WI38 (cell line): ENCODE measurements at regions not wholly inside any gene's neighbourhood (a gene's known extent, or its start where the extent isn't known, plus 50 kb on each side); places are given as distances from the start of the nearest gene placed in this dataset.
"Not testable (repeated sequence)": the region's sequence is repeated elsewhere in the genome, so short reads cannot be mapped to it uniquely, and the experiment has no call there.

ENCODE experiments used
- H3K4me3 ChIP-seq: 2 replicates; pipeline ENCODE4 v1.5.1; 2011; ENCODE audit warnings: low read depth, mild to moderate bottlenecking, control low read depth, low read length
- TF ChIP-seq, protein P1 (sequence below): IDR thresholded peaks from 2 replicates; pipeline ENCODE4 v1.5.1; 2012; ENCODE audit warnings: low read depth, mild to moderate bottlenecking, control low read depth, low read length

DNA sequence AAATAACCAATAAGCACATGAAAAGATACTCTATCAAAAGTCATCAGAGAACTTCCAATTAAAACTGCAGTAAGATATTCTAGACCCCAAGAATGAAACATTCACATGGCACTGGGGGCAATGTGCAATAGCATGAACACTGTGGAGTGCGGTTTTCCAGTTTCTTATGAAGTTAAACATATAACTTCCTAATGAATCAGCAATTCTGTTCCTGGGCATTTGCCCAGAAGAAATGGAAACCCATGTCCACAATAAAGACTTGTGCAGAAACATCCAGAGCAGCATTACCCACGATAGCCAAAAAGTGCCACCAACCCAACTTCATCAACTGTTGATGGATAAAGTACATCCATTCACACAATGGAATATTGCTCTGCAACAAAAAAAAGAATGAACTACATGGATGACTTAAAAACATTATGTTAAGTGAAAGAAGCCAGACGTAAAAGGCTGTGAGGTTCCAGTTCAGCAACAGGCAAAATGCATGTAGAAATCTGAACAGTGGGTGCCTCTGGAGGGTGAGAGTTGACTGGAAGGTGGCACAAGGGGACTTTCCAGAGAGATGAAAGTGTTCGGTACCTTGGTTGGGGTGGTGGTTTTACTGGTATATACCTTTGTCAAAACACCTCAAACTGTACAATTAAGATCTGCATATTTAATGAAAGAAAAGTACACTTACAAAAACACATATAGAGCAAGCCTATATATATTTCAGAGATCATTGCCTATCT, 207.2 kb upstream of the ECI2 start:
- no peak overlapping the region for H3K4me3 ChIP-seq
- TF ChIP-seq, protein P1, sequence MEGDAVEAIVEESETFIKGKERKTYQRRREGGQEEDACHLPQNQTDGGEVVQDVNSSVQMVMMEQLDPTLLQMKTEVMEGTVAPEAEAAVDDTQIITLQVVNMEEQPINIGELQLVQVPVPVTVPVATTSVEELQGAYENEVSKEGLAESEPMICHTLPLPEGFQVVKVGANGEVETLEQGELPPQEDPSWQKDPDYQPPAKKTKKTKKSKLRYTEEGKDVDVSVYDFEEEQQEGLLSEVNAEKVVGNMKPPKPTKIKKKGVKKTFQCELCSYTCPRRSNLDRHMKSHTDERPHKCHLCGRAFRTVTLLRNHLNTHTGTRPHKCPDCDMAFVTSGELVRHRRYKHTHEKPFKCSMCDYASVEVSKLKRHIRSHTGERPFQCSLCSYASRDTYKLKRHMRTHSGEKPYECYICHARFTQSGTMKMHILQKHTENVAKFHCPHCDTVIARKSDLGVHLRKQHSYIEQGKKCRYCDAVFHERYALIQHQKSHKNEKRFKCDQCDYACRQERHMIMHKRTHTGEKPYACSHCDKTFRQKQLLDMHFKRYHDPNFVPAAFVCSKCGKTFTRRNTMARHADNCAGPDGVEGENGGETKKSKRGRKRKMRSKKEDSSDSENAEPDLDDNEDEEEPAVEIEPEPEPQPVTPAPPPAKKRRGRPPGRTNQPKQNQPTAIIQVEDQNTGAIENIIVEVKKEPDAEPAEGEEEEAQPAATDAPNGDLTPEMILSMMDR, result no peak

DNA sequence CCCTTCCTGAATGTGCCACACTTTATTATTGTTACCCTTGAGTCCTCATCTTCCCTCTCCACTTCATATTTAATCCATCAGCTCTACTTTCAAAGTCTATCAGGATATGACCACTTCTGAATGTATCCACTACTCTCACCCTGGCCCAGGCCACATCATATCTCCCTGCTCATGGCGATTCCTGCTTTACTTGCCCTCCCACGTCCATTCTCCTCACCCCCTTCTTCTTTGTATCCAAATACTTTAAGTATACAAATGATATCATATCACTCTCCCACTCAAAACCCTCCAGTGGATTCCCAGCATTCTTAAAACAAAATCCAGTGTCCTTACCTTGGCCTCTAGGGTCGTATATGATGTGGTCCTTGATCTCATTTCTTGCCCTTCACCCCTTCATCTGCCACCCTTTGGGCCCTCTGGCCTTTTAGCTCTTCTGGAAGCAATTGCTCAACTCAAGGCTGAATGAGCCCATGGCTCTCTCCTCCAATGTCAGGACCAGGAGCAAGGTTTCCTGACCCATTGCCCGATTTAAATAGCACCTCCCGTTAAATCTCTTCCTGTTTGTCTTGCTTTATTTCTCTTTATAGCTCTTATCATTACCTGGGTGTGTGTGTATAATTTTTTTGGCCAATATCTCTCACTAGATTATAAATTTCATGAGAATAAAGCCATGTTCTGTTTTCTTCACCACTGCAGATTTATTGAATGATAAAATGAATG, 205.9 kb upstream of the ECI2 start:
- no peak overlapping the region for H3K4me3 ChIP-seq
- TF ChIP-seq, protein P1, result no peak

DNA sequence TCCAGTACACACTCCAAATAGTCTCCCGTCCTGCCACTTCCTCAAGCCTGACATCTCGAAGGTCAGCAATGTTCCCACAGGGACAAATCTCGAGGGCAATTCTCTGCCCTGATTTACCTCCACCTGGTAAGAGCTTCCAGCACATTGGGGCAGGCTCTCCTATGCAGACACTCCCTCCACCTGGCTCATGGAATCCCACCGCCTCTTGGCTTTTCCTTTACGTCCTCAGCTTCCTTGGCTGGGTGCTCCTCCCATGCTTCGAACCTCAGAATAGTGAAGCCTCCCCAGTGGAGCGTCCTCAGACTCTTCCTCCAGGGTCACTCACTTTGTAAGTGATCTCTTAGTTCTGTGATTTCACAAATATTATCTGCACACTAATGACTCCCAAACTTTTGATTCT, 205.2 kb upstream of the ECI2 start:
- TF ChIP-seq, protein P1, result no peak
- no peak overlapping the region for H3K4me3 ChIP-seq

DNA sequence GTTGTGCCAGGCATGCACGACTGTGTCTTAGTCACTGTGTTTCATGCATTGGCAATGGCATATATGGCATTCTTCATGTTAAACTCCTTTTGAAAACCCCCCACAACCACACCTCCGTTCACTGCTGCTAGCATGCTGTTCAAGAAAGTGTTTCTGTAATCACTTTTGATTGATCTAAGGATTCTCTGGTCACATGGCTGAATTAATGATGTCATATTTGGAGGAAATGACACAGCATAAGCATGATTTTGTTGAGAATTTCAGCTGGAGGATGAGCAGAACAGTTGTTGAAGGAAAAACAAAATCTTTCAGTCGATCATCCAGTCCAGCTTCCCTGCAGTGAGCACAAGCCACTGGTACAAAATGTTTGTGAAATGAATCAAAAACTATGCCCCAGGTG, 203.5 kb upstream of the ECI2 start:
- H3K4me3 ChIP-seq, result no peak overlapping the region
- TF ChIP-seq, protein P1, result no peak

DNA sequence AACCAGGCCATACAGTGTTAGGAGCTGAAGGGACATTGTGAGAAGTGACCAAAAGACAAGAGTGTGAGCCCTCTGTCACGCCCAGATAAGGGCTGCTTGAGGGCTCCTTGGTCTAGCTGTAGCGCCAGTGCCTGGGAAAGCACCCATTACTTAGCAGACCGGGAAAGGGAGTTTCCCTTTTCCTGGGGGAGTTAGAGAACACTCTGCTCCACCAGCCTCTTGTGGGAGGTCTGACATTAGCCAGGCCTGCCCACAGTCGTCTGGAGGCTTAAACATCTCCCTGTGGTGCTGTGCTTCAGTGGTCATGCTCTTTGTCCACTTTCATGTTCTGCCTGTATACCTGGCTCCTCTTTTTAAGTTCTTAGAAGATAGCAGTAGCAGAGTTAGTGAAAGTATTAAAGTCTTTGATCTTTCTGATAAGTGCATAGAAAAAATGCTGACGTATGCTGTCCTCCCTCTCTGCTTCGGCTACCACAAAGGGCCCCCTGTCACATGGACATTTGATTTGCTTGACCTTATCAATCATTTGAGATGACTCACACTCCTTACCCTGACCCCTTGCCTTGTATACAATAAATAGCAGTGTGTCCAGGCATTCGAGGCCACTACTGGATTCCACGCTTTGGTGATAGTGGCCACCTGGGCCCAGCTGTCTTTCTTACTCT, 201.5 kb upstream of the ECI2 start:
- TF ChIP-seq, protein P1, result no peak
- no peak overlapping the region for H3K4me3 ChIP-seq

DNA sequence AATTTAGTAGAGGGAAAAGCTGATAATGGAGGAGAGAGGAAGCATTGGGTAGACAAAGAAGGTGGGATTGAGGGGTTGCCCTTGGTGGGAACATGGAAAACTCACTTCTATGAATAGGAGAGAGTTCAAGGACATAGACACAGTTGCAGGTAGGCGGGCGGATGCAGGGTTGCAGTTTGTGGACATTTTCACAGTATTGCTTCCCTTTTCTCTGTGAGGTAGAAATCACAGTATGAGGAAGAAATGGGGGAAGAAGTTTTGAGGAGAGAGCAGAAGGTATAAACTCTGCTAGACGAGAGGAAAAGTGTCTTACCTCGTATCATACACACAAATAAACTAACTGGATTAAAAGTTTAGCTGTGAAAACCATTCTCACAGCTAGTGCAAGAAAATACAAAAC, 200.7 kb upstream of the ECI2 start:
- no peak overlapping the region for H3K4me3 ChIP-seq

DNA sequence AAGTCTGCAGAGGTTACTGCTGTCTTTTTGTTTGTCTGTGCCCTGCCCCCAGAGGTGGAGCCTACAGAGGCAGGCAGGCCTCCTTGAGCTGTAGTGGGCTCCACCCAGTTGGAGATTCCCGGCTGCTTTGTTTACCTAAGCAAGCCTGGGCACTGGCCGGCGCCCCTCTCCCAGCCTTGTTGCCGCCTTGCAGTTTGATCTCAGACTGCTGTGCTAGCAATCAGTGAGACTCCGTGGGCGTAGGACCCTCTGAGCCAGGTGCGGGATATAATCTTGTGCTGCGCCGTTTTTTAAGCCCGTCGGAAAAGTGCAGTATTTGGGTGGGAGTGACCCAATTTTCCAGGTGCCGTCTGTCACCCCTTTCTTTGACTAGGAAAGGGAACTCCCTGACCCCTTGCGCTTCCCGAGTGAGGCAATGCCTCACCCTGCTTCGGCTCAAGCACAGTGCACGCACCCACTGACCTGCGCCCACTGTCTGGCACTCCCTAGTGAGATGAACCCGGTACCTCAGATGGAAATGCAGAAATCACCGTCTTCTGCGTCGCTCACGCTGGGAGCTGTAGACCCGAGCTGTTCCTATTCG, 198.9 kb upstream of the ECI2 start:
- not testable (repeated sequence) for H3K4me3 ChIP-seq

More for the DNA sequence above, 200.7 kb upstream of the ECI2 start:
- TF ChIP-seq, protein P1, result no peak
